D721Med (cell line): ENCODE measurements at regions not wholly inside any gene's neighbourhood (a gene's known extent, or its start where the extent isn't known, plus 50 kb on each side); places are given as distances from the start of the nearest gene placed in this dataset.

Experiments
- DNase-seq: peaks from one replicate; pipeline ENCODE4 v3.0.0; 2011; ENCODE audit warnings: low spot score; ENCODE audit not compliant: insufficient read length
- FAIRE-seq: peaks from 2 replicates; lab custom pipeline; 2011; peaks lifted over from hg19 to GRCh38; lab: Jason Lieb, UNC
- CTCF ChIP-seq: IDR thresholded peaks from 2 replicates; pipeline ENCODE4 v1.5.1; 2012; ENCODE audit warnings: mild to moderate bottlenecking, control low read depth; ENCODE audit not compliant: insufficient read depth; ENCODE audit errors: missing control alignments

- no peak for FAIRE-seq
- DNase-seq: no peak
- no peak for TF ChIP-seq CTCF
These were observed 61.7 kb upstream of the RFLNA start for GRCh38 chr12:124233041-124233796.

DNA sequence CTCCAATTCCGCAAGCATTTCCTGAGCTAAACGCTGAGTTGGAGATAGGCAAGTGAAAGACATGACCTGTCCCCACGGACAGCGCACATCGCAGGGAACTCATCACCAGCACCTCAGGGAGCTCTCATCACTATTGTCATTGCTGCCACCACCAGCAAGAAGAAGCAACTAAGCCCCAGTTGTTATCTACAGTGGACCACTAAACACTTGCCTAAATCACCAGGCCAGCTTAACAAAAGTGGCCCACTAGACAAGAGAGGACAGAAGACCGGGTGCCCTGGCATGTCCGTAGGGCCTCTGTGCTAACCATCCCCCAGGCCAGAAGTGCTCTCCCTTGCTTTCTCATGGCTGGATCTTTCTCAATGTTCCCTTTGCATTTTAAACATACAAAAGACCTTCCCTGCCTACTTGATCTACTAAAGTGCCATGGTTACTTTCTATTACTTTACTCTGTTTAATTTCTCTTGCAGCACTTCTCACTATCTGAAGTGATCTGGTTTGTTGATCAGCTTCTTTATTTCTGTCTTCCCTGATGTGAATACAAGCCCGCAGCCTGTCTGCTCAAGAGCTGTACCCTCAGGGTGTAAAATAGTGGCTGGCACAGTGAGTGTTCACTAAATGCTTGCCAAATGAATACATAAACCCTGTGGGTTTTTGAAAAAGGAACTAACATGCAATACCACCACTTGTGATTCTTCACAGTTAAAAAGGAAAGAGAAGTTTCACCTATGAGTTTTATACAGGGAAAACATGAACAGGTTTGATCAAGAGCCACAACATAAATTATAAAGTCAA lies 60.9 kb upstream of the RFLNA start:
- FAIRE-seq: no peak
- no peak for TF ChIP-seq CTCF
- no peak for DNase-seq

- DNase-seq (no peak), FAIRE-seq (no peak)
- TF ChIP-seq CTCF: no peak
These were observed 58.3 kb upstream of the RFLNA start for GRCh38 chr12:124236625-124237031.

DNA sequence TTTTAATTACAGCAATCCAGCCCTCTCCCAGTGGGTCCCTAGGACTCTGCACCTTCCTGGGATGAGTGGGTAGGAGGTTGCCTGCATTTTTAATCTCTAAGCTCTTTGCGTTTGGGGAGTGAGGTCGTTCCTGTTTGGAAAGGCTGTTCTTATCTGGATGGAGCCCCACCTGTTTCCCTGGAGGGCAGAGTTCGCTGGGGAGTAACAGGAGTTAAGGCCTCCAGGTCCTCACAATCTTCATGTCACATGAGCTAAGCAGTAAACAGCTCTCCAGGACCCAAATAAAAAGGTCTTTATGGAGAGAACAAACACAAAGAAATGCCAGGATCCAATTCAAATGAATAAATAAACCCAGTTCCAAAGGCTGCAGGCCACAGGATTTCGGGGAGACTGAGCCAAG lies 56.0 kb upstream of the RFLNA start:
- no peak for TF ChIP-seq CTCF
- FAIRE-seq (no peak), DNase-seq (no peak)

DNA sequence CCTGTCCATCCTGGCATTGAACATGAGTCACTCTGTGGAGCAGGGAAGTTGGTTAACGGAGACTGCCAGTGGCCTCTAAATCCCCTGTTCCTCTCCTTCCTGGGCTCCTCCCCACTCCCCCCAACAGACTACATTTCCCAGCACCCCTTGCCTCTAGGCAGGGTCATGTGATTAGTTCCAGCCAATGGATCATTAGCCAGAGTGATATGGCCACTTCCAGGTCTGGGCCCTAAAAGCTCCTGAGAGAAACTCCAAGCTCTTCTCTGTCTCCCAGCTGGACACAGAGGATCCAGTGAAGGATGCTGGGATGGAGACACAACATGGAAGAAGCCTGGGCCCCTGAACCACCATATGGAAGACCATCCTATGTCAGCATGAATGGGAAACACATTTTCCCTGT lies 54.4 kb upstream of the RFLNA start:
- FAIRE-seq (no peak), DNase-seq (no peak)
- TF ChIP-seq CTCF: no peak

- TF ChIP-seq CTCF: no peak
- DNase-seq (no peak), FAIRE-seq (no peak)
These were observed 52.9 kb upstream of the RFLNA start for GRCh38 chr12:124241776-124242528.
